Posterior cingulate gyrus (tissue), 11 donors: ENCODE measurements at regions not wholly inside any gene's neighbourhood (a gene's known extent, or its start where the extent isn't known, plus 50 kb on each side); places are given as distances from the start of the nearest gene placed in this dataset.

ENCODE experiments used
- DNase-seq, 10 donors: peaks; one replicate each; pipeline versions ENCODE4 v3.0.0 to v3.0.0-alpha.2; 2020 to 2021; ENCODE audit warnings: mixed read lengths in 3 of 10
- intact Hi-C: fragments of 100-400 bp; cut with DNase I; formaldehyde crosslinking; loops from one replicate; pipeline ENCODE4 v1.15.1; 2023

GRCh38 chr14:25220514-25220913, 170.6 kb upstream of the STXBP6 start:
- no peak for DNase-seq
- intact Hi-C loops, result no loop called here

DNA sequence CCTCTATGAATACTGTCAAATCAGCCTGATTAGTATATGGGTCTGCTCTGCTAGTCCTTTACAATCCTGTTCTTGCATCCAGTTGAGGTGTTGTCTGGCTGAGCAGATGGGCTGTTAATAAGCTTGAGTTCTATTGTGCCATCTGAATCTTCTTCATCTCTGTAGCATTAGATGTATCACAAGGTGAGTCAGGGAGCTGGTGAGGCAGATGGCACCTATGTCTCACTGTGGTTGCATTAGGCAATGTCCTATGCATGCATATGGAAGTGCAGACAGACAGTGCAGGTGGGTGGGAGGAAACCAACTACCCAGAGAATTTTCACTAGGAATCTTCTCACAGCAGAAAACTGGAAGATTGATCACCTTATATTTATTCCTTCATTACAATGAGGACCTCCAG, 165.7 kb upstream of the STXBP6 start:
- no peak for DNase-seq

DNA sequence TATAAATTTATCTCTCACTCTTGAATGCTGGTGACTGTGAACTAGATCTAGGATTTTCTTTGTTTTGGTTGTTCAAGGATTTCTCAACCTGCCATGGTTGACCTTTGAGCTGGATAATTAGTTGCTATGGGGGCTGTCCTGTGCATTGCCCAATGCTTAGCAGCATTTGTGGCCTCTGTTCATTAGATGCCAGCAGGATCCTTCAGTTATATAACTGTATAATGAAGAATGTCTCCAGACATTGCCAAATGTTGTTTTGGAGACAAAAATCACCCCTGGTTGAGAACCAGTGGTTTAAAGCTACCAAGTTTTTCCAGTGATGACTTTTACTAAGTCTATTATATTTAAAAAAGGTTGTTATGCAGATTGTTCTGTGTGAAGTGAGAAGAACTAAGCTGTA, 147.9 kb upstream of the STXBP6 start:
- intact Hi-C loops, result no loop called here
- DNase-seq, result no peak

More for the DNA sequence above, 165.7 kb upstream of the STXBP6 start:
- intact Hi-C loops, result no loop called here

GRCh38 chr14:25180221-25180620, 130.3 kb upstream of the STXBP6 start:
- no peak for DNase-seq
- intact Hi-C loops, result no loop called here

GRCh38 chr14:25178255-25178654, 128.3 kb upstream of the STXBP6 start:
- no peak for DNase-seq
- intact Hi-C loops, result no loop called here

DNA sequence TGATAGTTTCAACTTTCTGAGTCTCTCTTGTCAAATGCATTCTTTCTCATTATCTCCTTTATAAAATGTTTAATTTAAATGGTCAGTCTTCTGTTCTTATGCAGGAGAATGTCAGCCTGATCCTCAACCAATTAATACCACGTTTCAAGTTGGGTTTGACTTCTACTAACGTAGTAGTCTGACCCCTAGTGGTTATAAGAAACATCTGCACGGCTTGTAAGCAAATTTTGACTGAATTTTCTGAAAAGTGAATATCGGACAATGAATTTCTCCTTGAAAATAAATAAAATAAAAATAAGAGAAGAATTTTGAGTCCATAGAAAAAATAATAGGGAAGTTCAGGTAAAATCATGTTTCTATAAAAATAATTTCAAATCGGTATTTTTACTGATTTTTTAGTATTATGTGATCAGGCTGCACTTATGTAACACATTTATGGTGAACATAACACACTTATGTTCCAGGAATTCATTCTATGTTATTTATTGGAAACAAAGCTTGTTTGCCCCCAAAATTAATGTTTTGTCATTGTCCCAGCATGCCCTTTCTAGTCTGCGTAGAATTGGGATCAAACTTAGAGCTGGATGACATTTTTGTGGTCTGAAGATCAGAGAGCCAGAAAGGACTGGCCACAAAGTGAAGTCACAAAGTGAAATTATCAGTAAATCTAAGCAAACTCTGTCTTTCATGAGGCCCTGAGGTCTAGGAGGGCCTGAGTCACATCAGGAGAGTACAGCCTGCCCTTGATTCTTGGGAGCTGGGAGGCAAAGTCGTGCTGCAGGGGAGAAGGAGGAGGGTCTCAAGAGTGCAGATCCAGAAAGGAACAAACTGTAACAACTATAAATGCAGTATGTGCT, 101.2 kb upstream of the STXBP6 start:
- intact Hi-C loops, result loop anchor here (1.0 kb wide), 2 partner anchors 416 to 441 kb away; no protein-coding TSS in a partner anchor
- DNase-seq, result no peak

GRCh38 chr14:25150401-25150800, 100.5 kb upstream of the STXBP6 start:
- no peak for DNase-seq
- intact Hi-C loops, result no loop called here

DNA sequence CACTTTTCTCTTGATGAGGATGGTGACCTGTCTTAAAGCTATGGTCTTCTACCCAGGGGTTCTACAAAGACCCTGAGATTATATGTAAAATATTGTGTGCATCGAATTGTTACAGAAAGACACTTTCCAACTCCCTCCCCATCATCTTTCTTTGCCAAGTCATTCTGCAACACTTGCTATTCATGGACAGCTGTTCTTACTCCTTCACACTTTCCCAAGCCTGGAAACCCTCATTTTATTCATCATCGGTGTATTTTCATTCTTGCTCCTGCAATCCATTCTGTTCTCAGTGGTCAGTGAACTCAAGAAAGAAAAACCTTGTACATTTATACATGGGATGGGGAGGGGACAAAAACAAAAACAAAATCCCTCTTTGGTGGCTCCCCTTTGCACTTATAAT, 90.5 kb upstream of the STXBP6 start:
- intact Hi-C loops, result no loop called here
- DNase-seq, result no peak

DNA sequence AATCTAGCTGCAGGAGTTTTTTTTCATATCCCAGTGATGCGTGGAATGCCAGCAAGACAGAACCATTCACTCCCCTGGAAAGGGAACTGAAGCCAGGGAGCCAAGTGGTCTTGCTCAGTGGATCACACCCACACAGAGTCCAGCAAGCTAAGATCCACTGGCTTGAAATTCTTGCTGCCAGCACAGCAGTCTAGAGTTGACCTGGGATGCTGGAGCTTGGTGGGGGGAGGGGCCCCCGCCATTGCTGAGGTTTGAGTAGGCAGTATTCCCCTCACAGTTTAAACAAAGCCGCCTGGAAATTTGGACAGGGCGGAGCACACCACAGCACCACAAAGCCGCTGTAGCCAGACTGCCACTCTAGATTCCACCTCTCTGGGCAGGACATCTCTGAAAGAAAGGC, 86.9 kb upstream of the STXBP6 start:
- intact Hi-C loops, result no loop called here
- DNase-seq, result no peak

- peak in 1 of 10 donors; percentile 72 for DNase-seq
- intact Hi-C loops, result loop anchor here (5.0 kb wide), 1 partner anchor 87 kb away; no protein-coding TSS in a partner anchor
Measured at GRCh38 chr14:25134184-25134583, 84.2 kb upstream of the STXBP6 start.

- intact Hi-C loops, result loop anchor here (2.0 to 5.0 kb wide), 3 partner anchors 86 to 398 kb away; no protein-coding TSS in a partner anchor
- peak; percentile 31 to 95 (median 68) for DNase-seq
Measured at GRCh38 chr14:25132732-25133422, 82.9 kb upstream of the STXBP6 start.

GRCh38 chr14:25132094-25132493, 82.1 kb upstream of the STXBP6 start:
- DNase-seq, result no peak
- intact Hi-C loops, result loop anchor here (2.0 to 5.0 kb wide), 3 partner anchors 85 to 397 kb away; no protein-coding TSS in a partner anchor

- DNase-seq, result no peak
- intact Hi-C loops, result no loop called here
Measured at GRCh38 chr14:25122843-25123242, 72.9 kb upstream of the STXBP6 start.

GRCh38 chr14:25122211-25122610, 72.3 kb upstream of the STXBP6 start:
- DNase-seq, result no peak
- intact Hi-C loops, result no loop called here

GRCh38 chr14:25121337-25122129, 71.6 kb upstream of the STXBP6 start:
- intact Hi-C loops, result no loop called here

DNA sequence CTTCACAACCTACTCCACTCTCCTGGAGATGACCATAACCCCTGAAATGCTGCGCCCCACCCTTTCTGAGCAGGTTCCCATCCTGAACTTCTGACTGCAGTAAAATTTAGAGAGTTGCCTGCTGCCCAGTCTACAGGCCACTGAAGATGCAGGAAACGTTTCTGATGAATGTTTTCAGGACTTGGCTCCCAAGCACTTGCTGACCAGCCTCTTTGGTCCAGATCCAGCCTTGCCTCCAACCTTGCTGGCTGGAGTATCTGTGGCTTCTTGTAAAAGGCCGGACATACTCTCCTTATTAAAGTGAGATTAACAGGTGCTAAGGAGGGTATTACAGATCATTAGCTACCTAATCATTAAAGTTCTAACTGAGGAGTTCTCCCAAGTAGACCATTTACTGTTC, 70.3 kb upstream of the STXBP6 start:
- intact Hi-C loops, result no loop called here

More at GRCh38 chr14:25121337-25122129, 71.6 kb upstream of the STXBP6 start:
- DNase-seq, result no peak

GRCh38 chr14:25118671-25119070, 68.7 kb upstream of the STXBP6 start:
- intact Hi-C loops, result no loop called here
- no peak for DNase-seq

More for the DNA sequence above, 70.3 kb upstream of the STXBP6 start:
- DNase-seq, result no peak

DNA sequence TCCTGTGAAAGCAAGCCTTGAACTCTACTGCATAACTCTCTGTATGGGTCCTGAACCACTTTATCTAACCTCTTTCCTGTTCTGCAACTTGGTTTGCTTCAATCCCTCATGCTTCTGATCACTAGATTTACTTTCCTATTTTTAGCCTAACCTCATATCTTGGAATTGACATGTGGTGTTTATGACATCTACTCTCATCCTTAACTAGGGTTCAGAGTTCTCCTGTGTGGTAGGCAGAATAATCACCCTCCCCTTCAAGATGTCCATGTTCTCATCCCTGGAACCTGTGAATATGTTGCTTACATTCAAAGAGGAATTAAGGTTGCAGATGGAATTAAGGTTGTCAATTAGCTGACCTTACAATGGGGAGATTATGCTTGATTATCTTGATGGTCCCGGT, 67.4 kb upstream of the STXBP6 start:
- DNase-seq, result no peak
- intact Hi-C loops, result no loop called here

GRCh38 chr14:25116607-25117006, 66.7 kb upstream of the STXBP6 start:
- no peak for DNase-seq
- intact Hi-C loops, result no loop called here

DNA sequence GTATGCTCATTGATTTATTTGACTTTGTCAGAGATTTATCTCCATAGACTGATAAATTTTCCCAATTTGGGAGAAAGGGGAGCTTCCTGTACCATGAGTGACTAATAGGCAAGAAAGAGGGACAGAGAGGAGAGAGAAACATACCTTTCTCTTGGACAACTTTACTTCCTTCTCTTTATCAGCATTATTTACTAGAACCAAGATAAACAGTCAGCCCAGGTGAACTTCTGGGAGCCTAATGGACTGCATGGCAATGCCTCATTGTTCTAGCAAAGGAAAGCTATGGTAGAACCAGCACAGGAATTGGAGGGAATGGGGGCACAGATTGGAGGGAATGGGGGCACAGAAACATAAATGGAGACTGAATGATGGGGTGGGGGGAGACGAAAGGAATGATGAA, 63.4 kb upstream of the STXBP6 start:
- no peak for DNase-seq
- intact Hi-C loops, result no loop called here
